ENCODE measurements at regions not wholly inside any gene's neighbourhood (a gene's known extent, or its start where the extent isn't known, plus 50 kb on each side); places are given as distances from the start of the nearest gene placed in this dataset.

GRCh38 chr7:26076691-26077090 is 75.3 kb upstream of the NFE2L3 start:
- no peak for TF ChIP-seq CTCF (IDR thresholded peaks at IDR 0.05)
- peaks cover 62% of the 10 kb centered on the region for H3K27me3 ChIP-seq
- no peaks in the 10 kb centered on the region for H3K36me3 ChIP-seq
- H3K4me1 ChIP-seq (ENCODE audit: control insufficient read depth in 1 of 2, insufficient read depth in 1 of 2, low read depth in 1 of 2, low read length in 1 of 2), result peaks cover 0 to 4% of the 10 kb centered on the region in 2 experiments
- H3K9me3 ChIP-seq, result no peaks in the 10 kb centered on the region
- no peak overlapping the region for H3K27ac ChIP-seq
- H3K4me3 ChIP-seq (ENCODE audit: low read depth in 1 of 2, low read length in 1 of 2), result no peak overlapping the region

GRCh38 chr7:26078437-26079336 is 73.3 kb upstream of the NFE2L3 start:
- peaks cover 0 to 4% of the 10 kb centered on the region in 2 experiments for H3K4me1 ChIP-seq (ENCODE audit: control insufficient read depth in 1 of 2, insufficient read depth in 1 of 2, low read depth in 1 of 2, low read length in 1 of 2)
- H3K4me3 ChIP-seq (ENCODE audit: low read depth in 1 of 2, low read length in 1 of 2), result no peak overlapping the region

GRCh38 chr7:26081638-26082037 is 70.4 kb upstream of the NFE2L3 start:
- no peak for TF ChIP-seq CTCF (IDR thresholded peaks at IDR 0.05)
- no peaks in the 10 kb centered on the region for H3K36me3 ChIP-seq
- peaks cover 0 to 4% of the 10 kb centered on the region in 2 experiments for H3K4me1 ChIP-seq (ENCODE audit: control insufficient read depth in 1 of 2, insufficient read depth in 1 of 2, low read depth in 1 of 2, low read length in 1 of 2)
- H3K27ac ChIP-seq, result no peak overlapping the region
- H3K27me3 ChIP-seq, result peaks cover 66% of the 10 kb centered on the region
- H3K4me3 ChIP-seq (ENCODE audit: low read depth in 1 of 2, low read length in 1 of 2), result no peak overlapping the region
- H3K9me3 ChIP-seq, result no peaks in the 10 kb centered on the region

More at GRCh38 chr7:26078437-26079336, 73.3 kb upstream of the NFE2L3 start:
- no peak overlapping the region for H3K27ac ChIP-seq
- TF ChIP-seq CTCF (IDR thresholded peaks at IDR 0.05), result no peak
- peaks cover 81% of the 10 kb centered on the region for H3K27me3 ChIP-seq
- no peaks in the 10 kb centered on the region for H3K36me3 ChIP-seq
- H3K9me3 ChIP-seq, result no peaks in the 10 kb centered on the region

GRCh38 chr7:26083113-26083512 is 68.9 kb upstream of the NFE2L3 start:
- Histone ChIP-seq H3K27ac (no peak overlapping the region), H3K36me3 (no peaks in the 10 kb centered on the region), H3K27me3 (peaks cover 53% of the 10 kb centered on the region), H3K4me1 (ENCODE audit: control insufficient read depth in 1 of 2, insufficient read depth in 1 of 2, low read depth in 1 of 2, low read length in 1 of 2) (peaks cover 0 to 4% of the 10 kb centered on the region in 2 experiments), H3K4me3 (ENCODE audit: low read depth in 1 of 2, low read length in 1 of 2) (no peak overlapping the region), H3K9me3 (no peaks in the 10 kb centered on the region)
- no peak for TF ChIP-seq CTCF (IDR thresholded peaks at IDR 0.05)

GRCh38 chr7:26084418-26084817 is 67.6 kb upstream of the NFE2L3 start:
- no peaks in the 10 kb centered on the region for H3K9me3 ChIP-seq
- H3K4me3 ChIP-seq (ENCODE audit: low read depth in 1 of 2, low read length in 1 of 2), result no peak overlapping the region
- no peaks in the 10 kb centered on the region for H3K36me3 ChIP-seq
- H3K27me3 ChIP-seq, result peaks cover 40% of the 10 kb centered on the region
- no peak for TF ChIP-seq CTCF (IDR thresholded peaks at IDR 0.05)
- H3K27ac ChIP-seq, result no peak overlapping the region
- no peaks in the 10 kb centered on the region for H3K4me1 ChIP-seq (ENCODE audit: control insufficient read depth in 1 of 2, insufficient read depth in 1 of 2, low read depth in 1 of 2, low read length in 1 of 2)

Measured in neutrophil (primary cell).